HEK293T (cell line): ENCODE measurements at regions not wholly inside any gene's neighbourhood (a gene's known extent, or its start where the extent isn't known, plus 50 kb on each side); places are given as distances from the start of the nearest gene placed in this dataset.

Source experiments
- FOXK2 ChIP-seq: fragments of 450-650 bp; IDR thresholded peaks from 2 replicates; pipeline ENCODE4 v1.6.1; 2016; ENCODE audit warnings: mild to moderate bottlenecking
- L3MBTL2 ChIP-seq: fragments of 450-650 bp; conservative IDR thresholded peaks from 2 replicates; pipeline ENCODE4 v1.6.1; 2016; ENCODE audit warnings: mild to moderate bottlenecking
- NFRKB ChIP-seq: fragments of 450-650 bp; IDR thresholded peaks from 2 replicates; pipeline ENCODE4 v1.6.1; 2016; ENCODE audit warnings: mild to moderate bottlenecking, moderate library complexity
- SP1 ChIP-seq: fragments of 450-650 bp; IDR thresholded peaks from 2 replicates; pipeline ENCODE4 v1.6.1; 2017

GRCh38 chrX:35380808-35381700 is 417.1 kb upstream of the MAGEB16 start:
- TF ChIP-seq L3MBTL2 (no peak), NFRKB (no peak), SP1 (no peak), FOXK2 (no peak)
